Hypothalamus (tissue), 51 donors: ENCODE measurements at regions not wholly inside any gene's neighbourhood (a gene's known extent, or its start where the extent isn't known, plus 50 kb on each side); places are given as distances from the start of the nearest gene placed in this dataset.
A peak's percentile ranks its signal among the peaks of the same experiment; 100 is the strongest.

Experiments
- DNase-seq, 51 donors: peaks; one replicate each; lab custom pipeline; 2025; lab: John Stamatoyannopoulos, UW

DNA sequence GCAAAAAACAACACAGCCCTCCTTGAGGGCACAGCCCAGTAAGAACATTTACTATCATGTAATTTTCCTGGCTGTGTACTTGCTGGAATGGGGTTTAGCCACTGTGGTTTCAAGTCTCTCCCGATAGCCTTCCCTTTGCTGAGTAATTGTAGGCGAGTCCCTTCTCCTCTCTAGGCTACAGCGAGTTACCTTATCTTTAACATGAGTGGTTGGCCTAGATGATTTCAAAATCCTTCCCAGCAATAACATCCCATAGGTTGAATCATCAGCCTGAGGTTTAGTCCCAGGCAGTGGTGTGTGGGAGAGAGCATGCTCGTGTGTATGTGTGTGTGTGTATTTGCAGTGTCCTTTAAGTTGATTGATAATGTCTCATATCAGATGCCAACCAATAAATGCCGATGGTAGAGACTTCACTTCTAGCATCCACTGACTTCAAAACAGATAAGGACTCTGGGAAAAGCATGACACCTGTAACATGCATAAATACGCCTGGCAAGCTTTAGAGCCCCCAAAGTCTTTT, 142.9 kb upstream of the ZMIZ1 start:
- DNase-seq, result no peak

DNA sequence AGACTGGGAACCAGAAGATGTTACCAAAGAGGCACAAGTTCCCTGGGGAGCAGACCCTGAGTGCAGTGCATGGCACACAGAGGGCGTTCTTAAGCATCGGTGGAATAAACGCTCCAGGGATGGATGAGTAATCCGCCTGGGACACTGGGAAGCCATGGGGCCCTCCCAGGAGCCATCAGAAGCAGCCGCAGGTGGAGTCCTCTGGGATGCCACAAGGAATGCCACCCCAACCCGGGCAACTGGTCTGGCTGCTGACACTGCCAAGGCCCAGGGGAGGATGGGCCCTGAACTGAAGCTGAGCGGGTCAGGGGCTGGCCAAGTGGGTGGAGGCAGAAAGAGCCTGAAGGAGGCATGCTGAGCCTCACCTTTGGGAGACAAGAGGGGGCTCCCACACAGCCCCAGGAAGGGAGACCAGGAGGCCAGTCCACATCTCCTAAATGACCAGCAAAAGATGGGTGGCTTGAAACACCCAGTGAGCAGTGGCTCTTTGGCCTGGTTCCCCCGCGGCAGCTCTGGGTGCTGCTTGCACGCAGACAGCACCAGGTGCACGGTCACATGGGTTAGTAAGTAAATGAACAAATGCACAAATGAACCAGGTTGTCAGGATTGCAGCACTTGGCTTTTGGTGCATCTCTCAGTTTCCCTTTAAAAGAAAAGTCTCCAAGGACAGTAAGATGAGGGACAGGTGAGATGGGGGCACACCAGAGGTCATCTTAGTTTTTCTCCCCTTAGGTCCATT, 141.3 kb upstream of the ZMIZ1 start:
- DNase-seq, result no peak

DNA sequence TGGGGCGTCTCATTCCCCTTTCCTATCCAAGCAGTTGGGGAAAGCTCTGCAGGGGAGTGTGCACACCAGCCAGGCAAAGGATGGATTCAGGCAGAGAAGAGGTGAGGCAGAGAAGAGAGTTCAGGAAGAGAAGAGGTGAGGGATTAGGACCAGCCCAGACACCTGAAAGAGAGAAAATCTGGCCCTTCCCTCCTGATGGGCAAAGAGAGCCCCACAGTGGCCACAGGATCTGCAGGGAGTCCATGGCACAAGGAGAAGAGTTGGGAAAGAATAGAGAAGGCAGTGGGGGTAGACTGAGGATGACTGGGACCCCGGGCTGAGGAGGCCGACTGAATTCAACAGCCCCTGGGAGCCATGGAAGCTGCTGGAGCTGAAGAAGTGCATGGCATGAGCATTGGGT, 140.4 kb upstream of the ZMIZ1 start:
- DNase-seq, result no peak

DNA sequence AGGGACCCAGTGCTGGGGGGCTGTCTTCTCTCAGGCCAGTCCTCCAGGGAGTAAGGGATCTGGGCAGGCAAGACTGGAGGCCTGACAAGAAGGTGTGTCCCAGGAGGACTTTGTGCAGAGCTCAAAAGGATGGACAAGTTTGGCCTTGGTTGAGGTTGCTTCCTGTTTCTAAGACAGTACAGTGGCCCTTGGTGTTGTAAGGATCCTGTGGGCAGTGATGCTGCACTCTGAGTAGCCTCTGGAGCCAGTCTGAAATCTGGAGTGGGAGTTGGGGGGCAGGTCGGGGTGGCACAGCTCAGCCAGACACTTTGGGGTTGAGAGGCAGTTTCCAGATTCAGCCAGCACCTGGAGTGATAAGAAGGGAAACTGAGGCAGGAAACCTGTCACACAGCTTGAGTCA, 139.2 kb upstream of the ZMIZ1 start:
- DNase-seq, result no peak

DNA sequence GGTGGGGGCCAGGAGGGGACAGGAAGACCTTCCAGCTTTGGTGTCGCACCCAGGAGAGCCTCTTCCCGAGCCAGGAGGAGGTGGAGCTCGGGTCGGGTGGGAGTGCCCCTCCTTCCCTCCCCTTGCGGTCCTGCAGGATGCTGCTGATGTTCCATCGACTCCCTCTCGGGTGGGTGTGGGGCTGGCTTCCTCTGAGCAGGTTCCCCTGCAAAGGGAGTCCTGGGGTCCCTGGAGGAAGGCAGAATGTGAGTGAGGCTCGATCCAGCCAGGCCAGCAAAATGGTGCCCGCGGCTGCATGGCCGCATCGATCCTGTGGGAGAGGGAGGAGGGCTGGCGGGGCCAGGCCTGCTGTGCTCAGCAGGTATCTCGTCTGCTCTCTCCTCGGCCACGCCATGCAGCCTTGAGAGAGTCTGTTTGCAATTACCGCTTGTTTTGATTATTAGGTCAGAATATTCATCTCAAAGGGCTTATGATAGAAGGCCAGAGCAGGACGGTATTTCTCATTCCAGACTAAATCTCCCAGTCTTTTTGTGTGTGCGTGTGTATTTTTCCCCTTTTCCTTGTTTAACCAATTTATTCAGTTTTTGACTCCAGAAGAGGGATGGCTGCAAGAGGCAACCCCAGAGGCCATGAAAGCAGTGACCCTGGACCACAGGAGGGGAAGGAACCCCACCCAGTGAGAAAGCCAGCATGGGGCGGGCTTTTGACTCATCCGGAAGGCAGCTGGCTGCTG, 137.3 kb upstream of the ZMIZ1 start:
- no peak for DNase-seq

DNA sequence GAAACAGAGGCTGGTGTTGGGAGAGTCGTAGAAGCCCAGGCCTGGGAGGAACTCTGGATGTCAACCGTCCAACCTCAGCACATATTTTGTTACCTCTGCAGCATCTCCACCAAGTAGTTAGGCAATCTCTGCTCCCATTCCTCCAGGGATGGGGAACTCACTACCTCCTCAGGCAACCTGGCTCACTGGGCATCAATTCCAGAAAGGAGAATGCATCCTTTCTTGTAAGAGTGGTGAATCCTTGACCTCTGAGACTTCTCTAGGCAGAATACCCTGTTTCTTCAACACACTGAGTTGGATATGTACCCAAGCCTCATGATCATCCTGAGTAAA, 136.7 kb upstream of the ZMIZ1 start:
- DNase-seq, result no peak

DNA sequence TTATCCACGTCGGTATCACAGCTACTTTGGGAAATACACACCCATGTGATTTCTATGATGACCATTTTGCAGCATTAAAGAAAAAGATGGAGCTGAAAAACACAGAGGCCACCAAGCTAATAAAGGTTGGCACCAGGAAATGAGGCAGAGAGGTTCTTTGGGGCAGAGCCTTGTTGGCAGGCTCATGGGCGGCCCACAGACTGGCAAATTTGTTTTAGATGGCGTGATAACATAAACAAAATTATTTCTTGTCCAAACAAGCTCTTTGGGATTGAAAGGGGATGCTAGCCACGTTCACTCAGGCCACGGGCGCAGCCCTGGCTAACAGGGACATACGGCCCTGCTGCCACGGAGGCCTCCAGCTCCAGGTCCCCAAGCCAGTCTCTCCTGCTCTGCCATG, 135.9 kb upstream of the ZMIZ1 start:
- DNase-seq, result no peak

DNA sequence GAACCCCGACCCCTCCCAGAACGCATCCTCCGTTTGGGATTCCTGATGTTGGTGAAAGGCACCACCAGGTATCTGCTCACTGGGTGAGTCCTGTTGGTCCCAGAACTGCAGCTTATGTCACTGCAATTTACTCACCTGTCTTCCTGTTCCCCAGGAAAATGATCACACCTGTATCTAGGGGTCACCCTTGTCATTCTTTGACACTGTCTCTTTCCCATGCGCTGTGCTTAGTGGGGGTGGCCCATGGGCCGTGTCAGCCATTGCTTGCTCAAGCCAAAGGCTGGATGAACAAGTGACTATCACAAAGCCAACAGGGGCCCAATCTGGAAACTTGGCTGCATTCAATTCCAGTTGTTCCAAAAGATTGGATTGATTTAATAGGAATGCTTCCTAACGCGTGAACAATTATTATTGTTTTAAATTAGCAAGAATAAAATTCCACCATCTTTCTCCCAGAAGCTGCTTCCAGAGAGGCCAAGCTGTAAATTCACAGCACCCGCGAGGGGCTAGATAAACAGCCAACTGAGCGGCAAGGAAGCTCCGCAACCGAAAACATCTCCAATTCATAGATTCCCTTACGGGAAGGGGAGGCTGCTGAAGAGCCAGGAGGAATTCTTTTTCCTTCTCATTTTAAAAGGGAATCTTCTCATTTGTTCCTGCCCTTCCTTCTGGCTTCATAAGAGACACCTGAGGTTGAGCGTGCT, 134.8 kb upstream of the ZMIZ1 start:
- no peak for DNase-seq

DNA sequence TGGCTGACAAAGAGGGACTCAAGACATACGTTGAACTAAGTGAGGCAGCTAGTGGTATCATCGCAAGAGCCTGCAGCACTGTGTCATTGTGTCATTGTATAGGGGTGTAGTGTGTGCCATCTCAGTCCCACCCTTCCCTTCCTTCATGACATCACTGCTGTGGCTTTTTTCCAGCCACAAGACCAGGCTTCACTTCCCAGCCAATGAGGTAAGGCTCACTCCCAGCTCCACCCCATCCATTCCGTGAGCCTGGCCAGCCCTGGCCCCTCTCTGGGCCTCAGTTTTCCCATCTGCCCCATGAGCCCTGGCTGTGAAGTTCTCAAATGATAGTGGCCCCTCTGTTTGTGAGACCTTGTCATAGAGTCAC, 134.3 kb upstream of the ZMIZ1 start:
- no peak for DNase-seq

DNA sequence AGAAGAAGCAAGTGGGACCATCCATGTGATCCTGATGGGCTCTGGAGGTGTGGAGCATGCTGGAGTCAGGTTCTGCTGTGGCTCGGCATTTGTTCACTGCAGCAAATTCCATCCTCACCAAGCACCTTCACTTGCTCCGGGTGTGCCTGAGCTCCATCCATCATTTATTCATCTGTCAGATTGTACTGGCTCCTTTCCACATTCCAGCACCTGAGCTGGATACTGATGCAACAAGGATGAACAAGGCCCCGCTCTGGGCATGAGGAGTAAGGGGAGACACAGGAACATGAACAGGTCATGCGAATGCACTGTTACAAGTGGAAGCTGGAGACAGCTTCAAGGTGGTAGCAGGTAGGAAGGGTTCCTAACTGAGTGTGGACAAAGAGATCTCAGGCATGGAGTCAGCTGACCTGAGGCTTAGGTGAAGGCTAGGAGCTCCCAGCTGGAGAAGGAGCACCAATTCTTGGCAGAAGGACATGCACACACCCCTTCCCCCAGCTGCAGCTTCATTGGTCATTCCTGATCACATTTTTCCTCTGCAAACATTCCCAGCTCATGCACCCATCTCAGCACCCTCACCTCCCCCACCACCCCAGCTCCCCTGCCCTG, 133.7 kb upstream of the ZMIZ1 start:
- DNase-seq, result no peak

DNA sequence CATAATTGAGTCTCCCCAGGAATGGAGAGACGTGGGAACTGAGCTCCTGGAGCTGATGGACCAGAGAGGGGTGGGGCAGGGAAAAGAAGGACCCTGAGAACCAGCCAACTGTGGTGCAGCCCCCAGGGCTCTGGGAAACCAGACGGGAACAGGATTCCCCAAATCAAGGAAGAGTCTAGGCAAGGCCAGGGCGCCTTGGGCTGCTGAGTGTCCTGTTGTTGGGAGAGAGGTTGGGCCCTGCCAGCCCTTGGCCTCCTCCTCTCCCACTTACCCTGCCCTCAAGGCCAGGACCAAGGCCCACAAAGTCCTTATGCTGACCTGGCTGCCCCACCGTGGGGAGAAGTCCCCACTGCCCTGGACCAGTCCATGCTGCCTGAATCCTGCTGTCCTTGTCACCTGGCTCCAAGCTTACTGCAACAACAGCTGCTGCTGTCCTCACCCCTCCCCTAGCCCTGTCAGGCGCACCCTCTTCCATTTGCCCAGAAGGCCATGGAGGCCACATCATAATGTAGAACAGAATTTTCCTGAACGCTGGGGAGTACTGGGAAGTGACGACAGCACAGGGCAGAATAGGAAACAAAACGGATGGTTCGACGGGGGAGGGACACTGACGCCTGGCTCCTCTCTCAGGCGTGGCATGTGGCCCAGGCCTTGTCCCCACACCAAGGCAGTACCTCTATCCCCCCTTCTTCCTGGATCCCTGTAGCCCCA, 132.9 kb upstream of the ZMIZ1 start:
- no peak for DNase-seq

DNA sequence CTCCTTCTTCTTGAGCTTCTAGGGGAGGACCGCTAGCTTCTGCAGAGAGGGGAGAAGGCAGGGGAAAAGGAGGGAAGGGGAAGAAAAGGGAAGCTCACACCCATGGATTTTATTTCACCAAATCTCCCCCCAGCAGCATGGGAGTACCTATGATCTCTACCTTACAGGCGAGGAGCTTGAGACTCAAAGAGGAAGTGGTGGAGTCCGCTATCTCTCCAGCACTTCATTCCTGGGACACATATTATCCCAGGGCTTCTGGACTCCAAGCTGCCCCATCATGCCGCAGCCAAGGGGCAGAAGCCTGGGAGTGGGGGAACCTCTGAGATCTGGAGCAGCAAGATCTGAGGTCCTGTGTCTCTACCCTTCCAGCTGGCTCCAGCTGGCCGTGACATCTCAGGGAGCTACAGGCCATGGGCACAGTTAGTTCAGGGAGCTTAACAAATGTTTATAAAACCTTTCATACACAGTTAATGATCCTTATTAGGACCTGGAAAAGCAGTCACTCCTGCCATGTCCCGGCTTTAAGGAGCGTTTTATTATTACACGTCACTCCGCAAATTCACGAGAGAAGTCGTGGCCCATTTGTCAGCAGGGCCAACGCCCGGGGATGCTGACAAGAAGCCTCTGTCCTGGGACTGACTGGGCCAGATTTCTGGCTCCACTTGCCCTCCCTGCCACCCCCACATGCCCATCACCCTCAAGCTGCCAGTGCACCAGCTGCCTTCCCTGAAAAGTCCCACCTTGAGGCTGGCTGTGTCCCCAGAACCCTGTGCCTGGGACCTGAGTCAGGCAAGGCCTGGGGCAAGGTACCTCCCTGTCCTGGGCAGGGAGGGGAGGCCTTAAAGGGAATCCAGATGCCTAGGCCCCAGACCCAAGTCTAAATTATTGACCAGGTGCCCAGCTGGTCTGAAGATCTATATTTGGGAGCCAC, 132.1 kb upstream of the ZMIZ1 start:
- DNase-seq, result no peak

DNA sequence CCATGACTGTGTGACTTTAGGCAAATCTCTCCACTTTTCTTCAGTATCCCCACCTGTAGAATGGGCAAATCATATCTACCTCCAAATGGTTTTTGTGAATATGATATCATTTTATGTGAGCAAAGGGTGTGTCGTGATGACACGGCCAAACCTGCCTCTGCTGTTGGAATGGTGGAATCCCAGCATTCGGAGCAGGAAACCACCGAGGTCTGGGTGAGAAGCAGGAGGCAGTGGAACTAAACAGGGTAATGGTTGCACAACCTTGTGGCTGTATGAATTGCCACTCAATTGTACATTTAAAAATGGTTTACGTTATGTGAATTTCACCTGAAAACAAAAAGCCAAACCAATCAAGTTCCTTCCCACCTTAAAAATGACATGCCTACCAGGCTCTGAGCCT, 131.4 kb upstream of the ZMIZ1 start:
- DNase-seq, result no peak

DNA sequence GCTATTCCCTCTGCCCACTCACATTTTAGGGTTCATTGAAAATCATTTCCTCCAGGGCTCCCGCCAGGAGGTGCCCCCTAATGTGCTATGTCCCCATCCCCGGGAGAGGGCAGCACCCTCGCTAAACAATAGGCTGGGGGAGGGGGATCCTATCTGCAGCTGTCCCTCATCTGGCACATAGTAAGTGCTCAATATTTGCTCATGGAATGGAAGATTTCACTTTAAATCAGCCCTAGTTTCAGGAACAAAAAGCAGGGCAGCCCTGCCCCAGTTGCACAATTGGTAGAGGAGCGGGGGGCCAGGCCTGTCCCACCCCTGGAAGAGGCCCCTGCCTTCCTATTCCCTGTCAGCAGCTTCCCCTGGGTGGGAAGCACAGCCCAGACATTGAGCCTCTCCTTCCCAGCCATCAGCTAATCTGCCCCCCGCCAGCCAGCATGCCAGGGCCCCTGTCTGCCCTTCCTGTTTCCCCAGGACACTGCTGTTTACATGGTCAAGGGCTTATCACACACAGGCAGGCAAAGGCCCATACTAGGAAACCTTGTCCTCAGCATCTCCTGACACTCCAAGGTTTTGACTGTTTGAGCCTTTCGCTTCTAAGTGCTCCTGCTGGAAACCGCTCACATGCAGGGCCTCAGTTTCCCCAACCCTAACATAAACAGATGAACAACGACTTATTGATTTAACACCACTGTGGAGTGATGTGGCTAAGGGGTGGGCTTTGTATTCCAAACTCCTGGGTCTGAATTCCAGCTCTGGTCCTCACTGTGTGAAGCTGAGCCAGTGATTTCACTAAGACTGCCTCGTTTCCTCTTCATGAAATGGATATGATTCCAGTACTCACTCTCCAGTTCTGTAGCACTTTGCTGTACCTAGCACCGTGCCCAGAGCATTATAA, 130.7 kb upstream of the ZMIZ1 start:
- DNase-seq, result no peak

DNA sequence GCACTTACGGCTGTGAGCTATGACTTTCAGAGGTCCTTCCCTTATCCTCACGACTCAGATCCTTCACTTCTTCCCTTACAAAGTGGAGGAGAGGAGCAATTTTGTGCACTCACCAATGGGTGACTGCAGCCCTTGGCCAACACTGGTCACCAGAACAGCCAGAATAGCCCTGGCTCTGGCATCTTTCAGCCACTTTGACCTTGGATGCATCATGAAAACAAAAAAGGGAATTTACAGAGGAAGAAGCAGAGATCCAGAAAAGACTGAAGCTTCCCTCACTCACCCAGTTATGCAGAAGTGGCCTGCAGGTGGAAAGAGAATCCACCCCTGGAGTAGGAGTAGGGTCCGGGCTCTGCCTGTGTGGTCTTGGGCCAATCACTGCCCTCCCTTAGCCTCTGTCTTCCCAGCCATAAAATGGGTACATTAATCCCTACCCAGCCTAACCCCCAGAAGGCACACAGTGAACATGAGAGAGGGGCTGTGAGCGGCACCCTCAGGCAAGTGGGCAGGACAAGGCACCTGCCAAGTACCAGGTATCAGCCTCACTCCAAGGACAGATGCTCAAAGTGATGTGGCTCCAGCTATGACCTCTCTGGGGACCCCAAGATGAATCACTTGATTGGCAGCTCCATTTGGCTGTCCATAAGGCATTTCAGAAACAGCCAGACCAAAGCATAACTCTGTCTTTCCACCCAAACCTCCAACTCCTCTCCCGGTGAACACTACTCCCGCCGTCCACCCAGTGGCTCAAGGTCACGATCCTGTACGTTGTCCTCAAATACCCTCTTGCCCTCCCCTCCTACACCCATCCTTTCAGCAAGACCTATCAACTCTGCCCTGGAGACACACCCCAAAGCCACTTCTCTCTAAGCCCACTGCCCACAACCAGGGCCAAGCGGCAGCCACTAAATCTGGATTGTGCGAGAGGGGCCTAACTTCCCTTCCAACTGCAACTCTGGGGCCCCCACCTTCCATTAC, 129.8 kb upstream of the ZMIZ1 start:
- DNase-seq, result no peak

DNA sequence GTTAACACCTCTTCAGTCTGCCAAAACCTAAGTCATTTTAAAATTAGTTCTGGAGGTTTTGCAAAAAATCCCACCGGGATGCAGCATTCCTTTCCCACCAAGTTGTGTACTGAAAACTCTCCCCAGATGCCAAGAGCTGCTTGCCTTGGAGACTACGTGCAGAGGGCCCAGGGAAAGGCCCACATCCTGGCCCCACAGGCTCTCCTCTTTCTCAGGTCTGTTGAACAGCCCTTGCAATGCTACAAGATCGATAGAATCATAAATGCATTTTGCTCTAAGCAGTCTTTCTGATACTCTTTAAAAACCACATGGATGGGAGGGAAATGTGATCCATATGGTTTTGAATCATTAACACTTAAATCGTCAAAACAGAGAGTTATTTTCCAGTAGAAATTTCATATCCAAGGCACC, 126.7 kb upstream of the ZMIZ1 start:
- no peak for DNase-seq

DNA sequence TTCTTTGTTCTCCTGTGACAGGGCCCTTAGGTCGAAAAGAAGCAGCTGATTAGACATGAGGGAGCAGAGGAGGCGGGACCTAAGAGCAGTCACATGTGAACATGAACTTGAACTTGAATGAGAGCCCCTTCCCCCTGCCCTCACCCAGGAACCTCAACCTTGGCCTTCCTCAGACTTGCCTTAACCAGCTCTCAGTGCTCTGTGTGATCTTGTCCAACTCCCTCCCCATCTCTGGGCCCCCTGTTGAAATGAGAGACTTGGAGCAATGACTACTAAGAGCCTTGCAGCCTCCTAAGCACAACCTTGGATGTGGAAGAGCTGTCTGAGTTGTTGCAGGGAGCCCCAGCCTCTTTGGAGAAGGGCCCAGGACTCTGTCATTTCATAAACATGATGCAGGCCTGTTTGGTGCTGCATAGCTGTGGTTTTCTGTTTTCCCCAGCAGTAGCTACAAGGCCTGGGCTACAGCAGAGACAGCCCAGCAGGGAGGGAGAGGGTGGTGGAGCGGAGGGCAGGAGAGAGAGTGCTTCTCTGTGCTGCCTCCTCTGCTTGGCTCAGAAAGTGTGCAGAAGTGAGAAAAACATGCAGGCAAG, 123.9 kb upstream of the ZMIZ1 start:
- peak in 9 of 51 donors; percentile 11 to 25 (median 18) for DNase-seq
